ENCODE measurements at regions not wholly inside any gene's neighbourhood (a gene's known extent, or its start where the extent isn't known, plus 50 kb on each side); places are given as distances from the start of the nearest gene placed in this dataset.

GRCh38 chr7:142442396-142442795 is 184.5 kb upstream of the PRSS58 start:
- no peak for TF ChIP-seq CTCF (IDR thresholded peaks at IDR 0.05)
- no peak for TF ChIP-seq POLR2A (IDR thresholded peaks at IDR 0.05)

All from vagina (tissue), 2 donors.